ENCODE measurements at regions not wholly inside any gene's neighbourhood (a gene's known extent, or its start where the extent isn't known, plus 50 kb on each side); places are given as distances from the start of the nearest gene placed in this dataset.

- no peak for DNase-seq (ENCODE audit: low read depth in 1 of 2, low spot score in 1 of 2)
These were observed 153.8 kb upstream of the CMC1 start for GRCh38 chr3:28087591-28087990.

DNA sequence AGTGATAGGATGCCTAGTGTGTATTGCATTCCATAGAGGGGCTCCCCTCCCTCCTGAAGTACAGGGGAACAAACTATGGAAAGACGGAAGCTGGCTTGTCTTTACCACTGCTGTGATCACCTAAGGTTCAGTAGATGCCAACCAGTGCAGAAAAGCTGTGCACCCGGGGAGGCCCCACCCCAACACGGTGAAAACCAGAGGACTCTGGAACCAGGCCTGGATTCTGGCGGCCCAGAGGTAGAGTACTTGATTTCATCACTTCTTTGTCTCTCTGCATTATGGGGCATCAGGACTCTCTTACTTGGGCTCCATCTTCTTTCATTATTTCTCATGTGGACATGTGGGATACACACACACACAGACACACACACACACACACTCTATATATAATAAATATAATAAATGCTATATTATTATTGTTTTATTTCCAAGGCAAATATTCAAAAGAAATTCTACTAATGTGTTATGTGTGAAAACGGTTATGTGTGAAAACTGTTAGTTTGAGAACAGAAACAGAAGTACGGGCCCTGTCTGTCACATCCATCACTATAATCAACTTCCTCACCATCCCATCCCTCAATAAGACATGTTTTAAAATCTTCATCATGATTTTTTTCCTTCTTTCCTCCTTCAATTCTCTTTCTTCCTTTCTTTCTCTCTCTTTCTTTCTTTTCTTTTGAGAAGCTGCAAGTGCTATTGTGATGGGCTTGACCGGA lies 152.4 kb upstream of the CMC1 start:
- no peak for DNase-seq (ENCODE audit: low read depth in 1 of 2, low spot score in 1 of 2)

DNA sequence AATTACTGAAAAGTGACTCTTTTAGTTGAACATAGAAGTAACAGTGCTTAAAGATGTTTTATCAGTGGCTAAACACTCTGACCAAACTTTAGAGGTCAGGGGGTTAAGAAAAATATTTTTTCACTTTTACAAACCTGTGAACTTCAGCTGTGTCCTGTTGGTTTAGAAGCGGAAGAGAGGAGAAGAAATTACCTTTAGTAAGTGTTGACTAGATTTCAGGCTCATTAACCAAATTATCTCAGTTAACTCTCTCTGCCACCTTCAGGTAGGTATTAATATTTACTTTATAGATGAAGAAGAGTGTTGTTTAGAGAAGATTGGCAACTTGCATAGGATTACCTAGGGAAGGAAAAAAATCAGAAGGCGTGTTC lies 151.9 kb upstream of the CMC1 start:
- DNase-seq (ENCODE audit: low read depth in 1 of 2, low spot score in 1 of 2) = no peak

DNA sequence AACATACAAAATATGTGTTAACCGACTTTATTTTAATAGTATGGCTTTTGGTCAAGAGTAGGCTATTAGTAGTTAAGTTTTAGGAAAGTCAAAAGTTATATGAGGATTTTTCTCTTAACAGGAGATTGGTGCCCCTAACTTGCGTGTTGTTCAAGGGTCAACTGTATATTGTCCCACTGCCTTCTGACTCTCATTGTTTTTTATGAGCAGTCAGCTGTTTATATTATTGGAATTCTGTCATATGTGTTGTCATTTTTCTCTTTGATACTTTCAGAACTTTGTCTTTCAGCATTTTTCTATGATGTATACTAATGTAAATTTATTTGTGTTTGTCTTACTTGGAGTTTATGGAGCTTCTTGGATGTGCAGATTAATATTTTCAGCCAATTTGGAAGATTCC lies 142.1 kb upstream of the CMC1 start:
- no peak for DNase-seq (ENCODE audit: low read depth in 1 of 2, low spot score in 1 of 2)

DNA sequence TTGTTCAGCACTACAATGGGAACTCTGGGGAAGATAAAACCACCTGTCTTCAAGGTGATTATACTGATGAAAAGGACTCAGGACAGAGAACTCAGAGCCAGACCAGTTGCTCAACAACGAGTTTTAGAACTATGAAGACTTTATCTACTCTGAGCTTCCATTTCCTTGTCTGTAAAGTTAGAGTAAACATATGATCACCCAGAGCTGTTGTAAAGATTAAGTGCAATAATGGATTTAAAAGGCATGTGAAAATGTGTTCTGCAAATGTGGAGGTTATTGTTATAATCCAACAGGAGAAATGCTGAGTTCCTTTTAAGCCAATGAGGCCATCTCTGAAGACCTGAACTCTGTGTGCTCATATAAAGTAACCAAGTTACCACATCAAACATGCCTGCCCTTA lies 139.7 kb upstream of the CMC1 start:
- no peak for DNase-seq (ENCODE audit: low read depth in 1 of 2, low spot score in 1 of 2)

GRCh38 chr3:28103861-28104260 lies 137.6 kb upstream of the CMC1 start:
- DNase-seq (ENCODE audit: low read depth in 1 of 2, low spot score in 1 of 2) = no peak

- no peak for DNase-seq (ENCODE audit: low read depth in 1 of 2, low spot score in 1 of 2)
These were observed 136.4 kb upstream of the CMC1 start for GRCh38 chr3:28104896-28105534.

- DNase-seq (ENCODE audit: low read depth in 1 of 2, low spot score in 1 of 2) = no peak
These were observed 131.6 kb upstream of the CMC1 start for GRCh38 chr3:28109829-28110228.

GRCh38 chr3:28110869-28111268 lies 130.6 kb upstream of the CMC1 start:
- no peak for DNase-seq (ENCODE audit: low read depth in 1 of 2, low spot score in 1 of 2)

DNA sequence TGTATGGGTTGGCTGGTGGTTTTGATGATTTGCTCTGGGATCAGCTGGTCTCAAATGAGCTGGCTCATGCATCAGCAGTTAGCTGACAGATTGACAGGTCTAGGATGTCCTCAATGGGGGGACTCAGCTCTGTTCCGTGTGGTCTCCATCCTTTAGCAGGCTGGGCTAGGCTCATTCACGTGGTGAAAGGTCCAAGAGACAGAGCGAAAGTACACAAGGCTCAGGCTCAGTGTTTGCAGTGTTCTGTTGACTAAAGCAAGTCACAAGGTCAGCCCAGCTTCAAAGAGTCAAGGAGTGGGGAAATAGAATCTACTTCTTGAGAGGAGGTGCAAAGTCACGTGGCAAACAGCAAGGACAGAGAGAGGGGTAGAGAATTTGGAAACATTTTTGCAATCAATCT lies 126.5 kb upstream of the CMC1 start:
- DNase-seq (ENCODE audit: low read depth in 1 of 2, low spot score in 1 of 2) = no peak

GRCh38 chr3:28115316-28115715 lies 126.1 kb upstream of the CMC1 start:
- DNase-seq (ENCODE audit: low read depth in 1 of 2, low spot score in 1 of 2) = no peak

- DNase-seq (ENCODE audit: low read depth in 1 of 2, low spot score in 1 of 2) = no peak
These were observed 123.8 kb upstream of the CMC1 start for GRCh38 chr3:28117598-28117997.

GRCh38 chr3:28118087-28118486 lies 123.3 kb upstream of the CMC1 start:
- no peak for DNase-seq (ENCODE audit: low read depth in 1 of 2, low spot score in 1 of 2)

DNA sequence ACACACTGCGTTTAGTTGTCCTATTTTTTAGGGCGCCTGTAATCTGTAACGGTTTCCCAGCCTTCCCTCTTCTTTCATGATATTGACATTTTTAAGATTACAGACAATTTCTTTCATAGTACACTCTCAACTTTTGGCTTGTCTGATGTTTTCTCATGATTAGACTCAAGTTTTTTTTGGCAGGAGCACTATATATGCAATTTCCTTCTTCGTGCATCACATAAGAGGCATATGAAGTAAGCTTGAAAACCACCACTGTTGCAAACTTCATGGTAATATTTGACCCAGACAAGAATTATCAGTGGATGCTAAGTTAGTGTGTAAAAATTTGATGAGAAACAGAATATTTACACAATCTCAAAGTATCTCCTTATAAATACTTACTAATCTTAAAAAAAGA lies 119.2 kb upstream of the CMC1 start:
- DNase-seq (ENCODE audit: low read depth in 1 of 2, low spot score in 1 of 2) = no peak

GRCh38 chr3:28124882-28125281 lies 116.5 kb upstream of the CMC1 start:
- no peak for DNase-seq (ENCODE audit: low read depth in 1 of 2, low spot score in 1 of 2)

- DNase-seq (ENCODE audit: low read depth in 1 of 2, low spot score in 1 of 2) = no peak
These were observed 116.1 kb upstream of the CMC1 start for GRCh38 chr3:28125342-28125741.

DNA sequence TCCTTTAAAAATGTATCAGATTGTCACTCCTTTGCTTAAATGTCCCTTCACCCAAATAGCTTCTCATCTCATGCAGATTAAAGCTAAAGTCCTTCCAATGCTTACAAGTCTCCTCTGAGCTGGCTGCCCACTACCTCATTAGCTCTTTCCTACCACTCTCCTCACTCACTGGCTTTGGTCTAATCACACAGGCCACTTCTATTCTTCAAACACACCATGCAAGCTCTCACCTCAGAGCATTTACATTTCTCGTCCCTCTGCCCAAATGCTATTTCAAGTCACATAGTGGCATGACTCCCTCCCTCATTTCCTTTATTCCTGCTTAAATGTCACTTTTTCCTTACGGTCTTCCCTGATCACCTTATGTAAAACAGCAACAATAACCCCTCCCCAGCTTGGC lies 110.6 kb upstream of the CMC1 start:
- DNase-seq (ENCODE audit: low read depth in 1 of 2, low spot score in 1 of 2) = no peak

DNA sequence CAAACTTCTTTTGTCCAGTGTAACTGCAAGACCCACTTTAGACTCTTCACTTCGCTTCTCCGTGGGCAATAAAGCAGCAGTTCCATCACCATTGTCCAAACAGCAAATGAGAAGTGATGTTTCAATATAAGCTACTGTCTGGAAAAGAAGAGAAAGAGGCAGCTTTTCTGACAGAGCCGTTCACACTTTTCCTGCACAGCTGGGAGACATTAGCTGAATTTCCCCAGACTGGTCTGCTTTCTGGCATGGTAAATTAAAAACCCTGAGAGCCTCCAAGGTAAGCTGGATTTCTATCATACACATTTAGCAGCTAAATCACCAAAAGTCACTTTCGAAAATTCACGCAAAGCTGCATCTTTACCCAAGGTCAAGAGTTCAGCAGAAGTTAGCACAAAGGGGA lies 108.5 kb upstream of the CMC1 start:
- no peak for DNase-seq (ENCODE audit: low read depth in 1 of 2, low spot score in 1 of 2)

DNA sequence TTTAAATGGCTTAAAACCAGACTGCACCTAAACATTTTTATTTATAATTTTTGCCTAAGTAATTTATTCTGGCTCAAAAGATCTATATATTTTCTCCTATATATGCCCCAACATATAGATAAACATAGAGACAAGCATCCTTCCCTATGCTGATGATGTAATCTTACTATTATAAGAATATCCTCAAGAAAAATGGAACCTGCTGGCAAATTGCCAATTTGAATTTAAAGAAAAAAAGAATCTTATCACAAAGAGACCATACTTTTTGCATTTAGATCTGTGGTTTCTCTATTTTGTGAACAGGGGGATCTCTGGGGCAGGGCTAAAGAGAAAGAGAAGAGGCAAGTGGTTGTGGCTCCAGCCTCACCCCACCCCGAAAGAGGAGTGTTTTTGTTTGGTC lies 107.2 kb upstream of the CMC1 start:
- DNase-seq (ENCODE audit: low read depth in 1 of 2, low spot score in 1 of 2) = no peak

GRCh38 chr3:28134792-28135375 lies 106.5 kb upstream of the CMC1 start:
- no peak for DNase-seq (ENCODE audit: low read depth in 1 of 2, low spot score in 1 of 2)

DNA sequence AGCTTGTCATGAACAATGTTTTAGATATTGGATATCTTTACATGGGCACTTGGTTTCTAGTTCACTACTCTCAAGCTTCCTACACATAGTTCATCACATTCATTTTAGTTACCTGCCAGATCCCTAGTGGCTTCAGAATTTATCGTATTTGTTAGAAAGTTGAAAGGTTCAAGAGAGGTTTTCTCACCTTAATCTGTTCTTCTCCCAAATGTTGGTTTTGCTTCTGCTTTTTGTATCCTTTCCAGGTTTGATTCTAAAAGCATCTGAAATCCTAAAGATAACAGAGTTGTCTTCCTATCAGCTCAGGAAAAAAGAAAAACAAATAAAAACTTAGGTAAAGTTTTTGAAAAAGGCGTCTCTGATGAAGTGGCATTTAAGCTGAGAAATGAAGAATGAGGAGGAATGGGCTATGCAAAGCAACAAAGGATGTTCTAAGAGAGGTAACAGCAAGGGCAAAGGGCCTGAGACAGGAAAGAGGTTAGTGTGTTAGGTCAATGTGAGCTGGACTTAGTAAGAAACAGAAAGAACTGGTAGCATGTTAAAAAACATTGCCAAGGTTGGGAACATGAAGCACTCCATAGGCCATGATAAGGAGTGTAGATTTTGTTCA lies 104.7 kb upstream of the CMC1 start:
- no peak for DNase-seq (ENCODE audit: low read depth in 1 of 2, low spot score in 1 of 2)

DNA sequence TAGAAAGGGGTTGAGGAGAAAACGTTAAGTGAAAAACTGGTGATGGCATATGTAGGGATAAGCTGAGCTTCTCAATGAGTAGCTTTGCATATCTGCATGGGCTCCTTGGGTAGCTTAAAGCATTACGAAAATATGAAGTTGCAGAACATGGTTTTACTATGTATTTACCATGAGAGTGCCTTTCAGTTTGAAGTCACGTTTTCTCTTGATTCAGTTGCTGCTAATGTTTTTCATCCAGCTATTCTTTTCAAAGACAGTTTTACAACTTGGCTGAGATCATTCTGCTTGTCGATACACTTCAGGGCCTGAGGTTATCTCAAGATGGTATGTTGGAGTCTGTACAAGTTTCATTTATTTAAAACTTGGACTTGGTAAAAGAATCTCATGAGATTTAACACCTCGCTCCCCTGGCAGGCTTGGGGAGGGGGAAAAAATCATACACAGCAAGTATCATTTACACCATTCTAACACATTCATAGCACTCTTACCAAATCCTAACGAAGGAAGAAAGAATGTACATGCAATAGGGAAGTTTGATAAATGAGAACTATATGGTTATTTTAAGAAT lies 103.3 kb upstream of the CMC1 start:
- DNase-seq (ENCODE audit: low read depth in 1 of 2, low spot score in 1 of 2) = no peak
